Endothelial cell (in vitro differentiated cells): ENCODE measurements at regions not wholly inside any gene's neighbourhood (a gene's known extent, or its start where the extent isn't known, plus 50 kb on each side); places are given as distances from the start of the nearest gene placed in this dataset.
A peak's percentile ranks its signal among the peaks of the same experiment; 100 is the strongest.

Source experiments
- DNase-seq: peaks from one replicate; pipeline ENCODE4 v3.0.0; 2021; ENCODE audit warnings: low spot score
- H3K27ac Mint-ChIP-seq: one replicate; pipeline ENCODE4 v1.8.0; 2021; ENCODE audit warnings: mixed read lengths, inconsistent platforms; ENCODE audit not compliant: unreplicated experiment
- H3K27me3 Mint-ChIP-seq: one replicate; pipeline ENCODE4 v1.8.0; 2021; ENCODE audit warnings: mild to moderate bottlenecking, moderate library complexity, mixed read lengths, inconsistent platforms; ENCODE audit not compliant: unreplicated experiment
- H3K36me3 Mint-ChIP-seq: one replicate; pipeline ENCODE4 v1.8.0; 2021; ENCODE audit warnings: mild to moderate bottlenecking, low read depth, mixed read lengths, inconsistent platforms; ENCODE audit not compliant: unreplicated experiment
- H3K4me1 Mint-ChIP-seq: one replicate; pipeline ENCODE4 v1.8.0; 2021; ENCODE audit warnings: mild to moderate bottlenecking, mixed read lengths, inconsistent platforms; ENCODE audit not compliant: unreplicated experiment
- H3K4me3 Mint-ChIP-seq: one replicate; pipeline ENCODE4 v1.8.0; 2021; ENCODE audit warnings: mild to moderate bottlenecking, mixed read lengths, inconsistent platforms; ENCODE audit not compliant: unreplicated experiment
- H3K9me3 Mint-ChIP-seq: one replicate; pipeline ENCODE4 v1.8.0; 2021; ENCODE audit warnings: mixed read lengths, inconsistent platforms; ENCODE audit not compliant: unreplicated experiment
- CTCF ChIP-seq: fragments of 200-600 bp; sonication (generic); IDR thresholded peaks from one replicate; pipeline ENCODE4 v1.5.0; 2021; ENCODE audit warnings: antibody characterized with exemption; ENCODE audit not compliant: unreplicated experiment

GRCh38 chr4:156321203-156321602 is 367.5 kb upstream of the CTSO start:
- Mint-ChIP-seq H3K4me3 (no peak overlapping the region), H3K9me3 (no peaks in the 10 kb centered on the region), H3K4me1 (no peaks in the 10 kb centered on the region), H3K27me3 (no peaks in the 10 kb centered on the region), H3K27ac (no peak overlapping the region), H3K36me3 (no peaks in the 10 kb centered on the region)
- TF ChIP-seq CTCF, result no peak
- DNase-seq, result no peak

- Mint-ChIP-seq H3K4me3 (no peak overlapping the region), H3K4me1 (no peaks in the 10 kb centered on the region), H3K9me3 (no peaks in the 10 kb centered on the region), H3K36me3 (no peaks in the 10 kb centered on the region), H3K27me3 (no peaks in the 10 kb centered on the region), H3K27ac (no peak overlapping the region)
- DNase-seq, result no peak
- no peak for TF ChIP-seq CTCF
These were observed 359.8 kb upstream of the CTSO start for GRCh38 chr4:156313497-156313896.

- DNase-seq, result no peak
- no peaks in the 10 kb centered on the region for H3K36me3 Mint-ChIP-seq
- H3K4me3 Mint-ChIP-seq, result no peak overlapping the region
- TF ChIP-seq CTCF, result no peak
- no peaks in the 10 kb centered on the region for H3K27me3 Mint-ChIP-seq
- H3K9me3 Mint-ChIP-seq, result no peaks in the 10 kb centered on the region
- no peaks in the 10 kb centered on the region for H3K4me1 Mint-ChIP-seq
- H3K27ac Mint-ChIP-seq, result no peak overlapping the region
These were observed 358.7 kb upstream of the CTSO start for GRCh38 chr4:156312261-156312847.

- no peaks in the 10 kb centered on the region for H3K4me1 Mint-ChIP-seq
- DNase-seq, result no peak
- H3K27me3 Mint-ChIP-seq, result no peaks in the 10 kb centered on the region
- no peaks in the 10 kb centered on the region for H3K9me3 Mint-ChIP-seq
- H3K4me3 Mint-ChIP-seq, result no peak overlapping the region
- no peak for TF ChIP-seq CTCF
- H3K27ac Mint-ChIP-seq, result no peak overlapping the region
- H3K36me3 Mint-ChIP-seq, result no peaks in the 10 kb centered on the region
These were observed 355.4 kb upstream of the CTSO start for GRCh38 chr4:156309031-156309430.

- no peaks in the 10 kb centered on the region for H3K36me3 Mint-ChIP-seq
- no peaks in the 10 kb centered on the region for H3K9me3 Mint-ChIP-seq
- TF ChIP-seq CTCF, result no peak
- no peak overlapping the region for H3K4me3 Mint-ChIP-seq
- H3K27ac Mint-ChIP-seq, result peak overlapping the region; percentile 10
- DNase-seq, result no peak
- H3K27me3 Mint-ChIP-seq, result peaks cover 2% of the 10 kb centered on the region
- H3K4me1 Mint-ChIP-seq, result peaks cover 12% of the 10 kb centered on the region
These were observed 350.0 kb upstream of the CTSO start for GRCh38 chr4:156303708-156304107.
